NB4 (cell line): ENCODE measurements at regions not wholly inside any gene's neighbourhood (a gene's known extent, or its start where the extent isn't known, plus 50 kb on each side); places are given as distances from the start of the nearest gene placed in this dataset.

Experiments used
- CTCF ChIP-seq: IDR thresholded peaks from one replicate; pipeline ENCODE4 v1.5.1; 2012; ENCODE audit warnings: low read depth, low read length
- POLR2A ChIP-seq: IDR thresholded peaks from 2 replicates; pipeline ENCODE4 v1.6.1; 2011; ENCODE audit warnings: mild to moderate bottlenecking; ENCODE audit not compliant: insufficient read length; ENCODE audit errors: extremely low read depth

- TF ChIP-seq CTCF (no peak), POLR2A (no peak)
Measured at GRCh38 chr1:5578690-5579089, 413.5 kb downstream of the NPHP4 start.
